GM18870 (cell line): ENCODE measurements at regions not wholly inside any gene's neighbourhood (a gene's known extent, or its start where the extent isn't known, plus 50 kb on each side); places are given as distances from the start of the nearest gene placed in this dataset.

Experiments
- ATAC-seq: cut with Tn5 transposase; IDR thresholded peaks from one replicate; pipeline ENCODE4 v1.9.1; 2021; ENCODE audit warnings: moderate library complexity; ENCODE audit not compliant: unreplicated experiment

DNA sequence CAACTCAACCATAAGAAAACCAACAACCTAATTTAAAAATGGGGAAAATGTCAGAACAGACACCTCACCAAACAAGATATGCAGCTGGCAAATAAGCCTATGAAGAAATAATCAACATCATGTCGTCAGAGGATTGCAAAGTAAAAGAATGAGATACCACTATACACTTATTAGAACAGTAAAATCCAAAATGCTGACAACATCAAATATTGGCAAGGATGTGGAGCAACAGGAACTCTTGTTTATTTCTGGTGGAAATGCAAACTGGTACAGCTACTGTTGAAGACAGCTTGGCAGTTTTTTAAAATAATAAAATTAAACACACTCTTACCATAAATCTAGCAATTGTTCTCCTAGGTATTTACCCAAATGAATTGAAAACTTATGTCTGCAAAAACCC lies 140.7 kb upstream of the B3GAT1 start:
- ATAC-seq = no peak

DNA sequence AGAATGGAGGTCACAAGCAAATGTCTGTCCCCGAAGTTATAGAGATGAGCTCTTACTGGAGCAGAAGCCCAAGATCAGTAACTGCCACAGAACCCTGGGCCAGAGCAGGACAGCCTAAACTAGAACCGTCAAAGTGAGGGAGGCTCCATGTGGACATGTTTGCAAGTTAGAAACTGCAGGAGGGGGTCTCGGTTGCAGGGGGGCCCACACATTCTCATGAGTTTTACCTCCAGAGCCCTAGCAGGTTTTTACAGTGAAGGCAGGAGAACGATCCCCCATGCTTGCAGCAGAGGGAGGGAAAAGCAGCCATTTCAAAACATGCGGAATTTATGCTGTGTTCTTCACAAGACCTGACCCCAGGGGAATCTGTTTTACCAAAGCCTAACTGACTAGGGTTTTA lies 133.5 kb upstream of the B3GAT1 start:
- ATAC-seq = no peak

DNA sequence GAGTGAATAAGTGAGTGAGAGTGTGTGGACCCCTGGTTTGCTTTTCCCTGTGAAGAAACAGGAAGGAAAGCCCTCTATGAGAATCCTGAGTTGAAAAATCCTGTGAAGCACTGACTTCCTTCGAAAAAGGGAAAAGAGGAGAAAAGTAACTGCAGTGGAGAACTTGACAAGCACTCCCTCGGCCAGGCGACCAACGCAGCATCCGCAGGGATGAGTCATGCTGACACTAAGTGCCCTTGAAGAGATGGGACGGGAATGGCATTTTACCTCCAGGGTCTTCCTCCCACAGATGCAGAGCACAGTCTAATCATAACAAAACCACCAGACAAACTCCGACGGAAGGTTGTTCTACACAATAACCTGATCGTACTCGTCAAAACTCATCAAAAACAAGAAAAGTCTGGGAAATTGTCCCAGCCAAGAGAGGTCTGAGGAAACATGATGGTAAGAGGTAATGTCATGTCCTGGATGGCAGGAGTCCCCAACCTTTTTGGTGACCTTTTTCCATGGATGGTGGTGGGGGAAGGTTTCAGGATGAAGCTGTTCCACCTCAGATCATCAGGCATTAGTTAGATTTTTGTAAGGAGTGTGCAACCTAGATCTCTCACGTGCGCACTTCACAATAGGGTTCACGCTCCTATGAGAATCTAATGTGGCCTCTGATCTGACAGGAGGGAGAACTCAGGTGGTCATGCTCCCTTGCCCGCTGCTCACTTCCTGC lies 132.2 kb upstream of the B3GAT1 start:
- no peak for ATAC-seq

DNA sequence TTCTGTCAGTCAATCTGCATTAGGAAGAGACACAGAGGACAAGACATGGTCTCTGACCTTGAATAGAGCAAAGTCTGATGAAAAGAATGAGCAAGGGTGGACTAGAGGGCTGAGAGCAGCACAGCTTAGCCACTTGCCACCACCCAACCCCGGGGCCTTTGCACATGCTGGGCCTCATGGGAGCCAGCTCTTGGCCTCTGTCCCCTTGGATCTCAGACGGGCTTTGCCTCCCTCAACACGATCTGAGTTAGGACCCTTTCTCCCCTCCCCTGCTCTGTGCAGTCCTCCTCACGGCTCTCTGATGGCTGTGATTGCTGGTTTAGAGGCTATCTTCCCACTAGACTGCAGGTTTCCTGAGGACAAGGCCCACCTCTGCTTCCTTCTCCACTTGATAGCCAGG lies 131.6 kb upstream of the B3GAT1 start:
- ATAC-seq = no peak

DNA sequence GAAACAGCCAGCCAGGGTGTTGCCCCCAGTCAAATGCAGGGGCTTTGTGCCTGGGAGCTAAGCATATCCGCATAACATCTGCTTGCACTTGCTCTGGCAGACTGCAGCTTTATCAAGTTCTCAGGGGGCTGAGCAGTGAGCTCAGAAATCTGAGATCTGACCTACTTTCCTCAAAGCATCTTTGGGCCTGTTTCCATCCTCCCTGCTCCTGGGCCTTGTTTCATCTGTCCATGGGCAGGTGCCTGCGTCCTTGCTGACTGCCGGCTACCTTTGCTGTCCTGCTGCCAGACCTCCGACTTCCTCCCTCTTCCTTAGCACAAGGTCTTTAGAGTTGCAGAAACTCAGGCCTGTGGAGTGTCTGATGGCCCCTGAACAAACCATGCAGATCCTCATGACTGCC lies 131.2 kb upstream of the B3GAT1 start:
- no peak for ATAC-seq

DNA sequence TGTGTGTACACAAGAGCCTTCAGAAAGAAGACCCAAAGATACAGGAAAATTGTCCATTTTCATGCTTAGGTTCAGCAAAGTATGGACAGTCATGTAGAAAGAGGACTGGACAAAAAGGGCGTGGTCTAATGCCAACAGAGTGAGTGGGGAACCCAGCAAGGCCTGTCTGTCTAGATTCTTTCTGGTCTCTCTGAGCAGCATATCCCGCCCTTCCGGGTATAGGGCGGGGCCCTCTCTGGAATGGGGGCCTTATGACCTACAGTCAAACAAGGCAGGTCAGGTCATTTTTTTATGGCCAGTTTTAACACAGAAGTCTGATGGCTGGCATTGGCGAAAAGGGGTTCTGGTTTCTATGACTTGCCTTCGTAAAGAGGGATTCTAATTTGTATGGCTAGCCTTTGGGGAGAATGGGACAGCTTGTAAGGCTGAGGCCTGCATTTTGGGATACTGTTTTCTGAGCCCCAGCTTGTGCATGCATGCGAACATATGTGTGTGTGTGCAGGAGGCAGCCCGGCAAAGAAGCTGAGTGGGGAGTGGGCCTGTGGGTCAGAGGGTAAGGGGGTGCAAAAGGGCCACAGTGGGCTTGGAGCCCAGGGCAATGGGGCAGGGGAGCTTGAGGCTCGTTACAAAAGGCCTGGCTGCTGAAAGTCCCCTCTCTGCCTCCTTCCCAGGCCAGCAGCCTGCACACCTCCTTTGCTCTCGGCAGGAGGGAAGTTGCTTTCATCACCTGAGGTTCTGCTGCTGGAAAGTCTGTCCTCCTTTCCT lies 130.5 kb upstream of the B3GAT1 start:
- ATAC-seq = no peak

DNA sequence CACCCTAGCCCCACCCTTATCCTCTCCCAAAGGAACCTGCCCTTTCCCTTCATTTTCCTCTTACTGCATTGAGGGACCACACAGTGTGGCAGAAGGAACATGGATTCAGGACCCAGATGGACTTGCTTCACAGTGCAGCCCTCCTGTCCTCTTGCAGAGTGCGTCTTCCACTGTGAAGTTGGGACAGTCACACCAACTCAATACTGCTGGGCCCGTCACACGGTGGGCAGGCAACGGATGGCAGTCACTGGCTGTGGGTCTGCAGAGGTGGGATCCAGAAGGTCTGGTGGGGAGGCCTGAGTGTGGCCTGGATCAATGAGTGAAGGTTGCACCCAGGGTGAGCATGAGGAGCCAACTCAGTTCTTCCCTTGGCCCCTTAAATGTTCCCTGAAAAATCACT lies 129.9 kb upstream of the B3GAT1 start:
- ATAC-seq = no peak

DNA sequence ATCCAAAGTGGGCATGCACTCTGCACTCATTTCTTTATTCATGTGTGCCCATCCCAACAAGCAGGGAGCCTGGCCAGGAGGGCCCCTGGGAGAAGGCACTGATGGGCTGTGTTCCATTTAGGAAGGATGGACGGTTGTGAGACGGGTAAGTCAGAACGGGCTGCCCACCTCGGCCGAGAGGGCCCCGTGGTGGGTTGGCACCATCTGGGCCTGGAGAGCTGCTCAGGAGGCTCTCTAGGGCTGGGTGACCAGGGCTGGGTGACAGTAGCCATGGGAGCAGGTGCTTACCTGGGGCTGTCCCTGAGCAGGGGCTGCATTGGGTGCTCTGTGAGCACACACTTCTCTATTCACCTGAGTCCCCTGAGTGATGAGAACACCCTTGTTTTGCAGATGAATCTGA lies 129.3 kb upstream of the B3GAT1 start:
- ATAC-seq = no peak

DNA sequence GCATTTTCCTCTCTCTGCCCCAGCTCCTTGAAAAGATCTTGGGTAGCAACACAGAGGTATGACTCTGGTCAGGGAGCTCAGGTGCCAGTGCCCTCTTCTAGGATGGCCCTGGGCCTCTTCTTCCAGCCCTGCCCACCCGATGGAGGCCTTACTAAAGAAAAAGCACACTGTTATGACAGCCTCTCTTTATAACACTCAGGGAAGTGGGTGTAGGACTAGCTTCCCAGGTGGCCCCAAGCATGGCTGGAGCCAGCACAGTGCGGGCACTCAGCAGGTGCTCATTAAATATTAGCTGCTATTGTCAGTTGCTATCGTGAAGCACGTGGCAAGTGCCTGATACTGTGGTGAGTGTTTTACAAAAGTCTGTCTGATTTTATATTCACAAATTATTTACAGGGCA lies 127.2 kb upstream of the B3GAT1 start:
- ATAC-seq = no peak

DNA sequence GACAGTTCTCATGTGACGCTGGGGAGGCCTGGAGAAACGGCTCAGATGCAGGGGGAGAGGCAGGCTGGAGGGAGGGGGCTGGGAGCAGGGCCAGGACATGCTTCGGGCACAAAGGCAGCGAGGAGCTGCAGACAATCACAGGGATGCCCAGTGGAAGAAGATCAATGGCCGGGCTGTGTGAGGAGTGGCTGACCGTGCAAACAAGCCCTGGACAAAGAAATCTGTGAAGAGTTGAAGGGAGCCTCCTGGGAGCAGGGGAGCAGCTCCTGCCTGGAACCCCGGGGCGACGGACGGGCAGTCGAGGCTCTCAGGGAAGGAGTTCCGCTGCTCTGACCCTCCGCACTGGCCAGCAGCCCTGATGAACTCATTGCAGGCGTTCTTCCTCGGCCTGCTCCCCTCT lies 126.7 kb upstream of the B3GAT1 start:
- no peak for ATAC-seq

DNA sequence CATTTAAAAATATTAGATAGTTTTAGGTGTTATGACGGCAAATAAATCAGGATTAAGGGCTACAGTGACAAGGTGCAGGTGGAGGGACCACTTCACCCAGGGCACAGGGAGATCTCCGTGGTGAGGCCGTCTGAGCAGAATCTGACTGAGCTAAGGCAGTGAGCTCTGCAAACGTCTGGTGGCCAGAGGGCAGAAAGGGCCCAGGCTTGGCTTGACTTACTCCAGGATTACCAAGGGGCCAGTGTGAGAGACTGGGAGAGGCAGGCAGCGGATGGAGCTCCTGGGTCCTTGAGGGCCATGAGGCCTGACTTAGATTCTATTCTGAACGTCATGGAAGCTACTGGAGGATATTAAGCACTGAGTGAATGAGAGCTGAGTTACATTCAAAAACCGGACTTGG lies 125.9 kb upstream of the B3GAT1 start:
- no peak for ATAC-seq

DNA sequence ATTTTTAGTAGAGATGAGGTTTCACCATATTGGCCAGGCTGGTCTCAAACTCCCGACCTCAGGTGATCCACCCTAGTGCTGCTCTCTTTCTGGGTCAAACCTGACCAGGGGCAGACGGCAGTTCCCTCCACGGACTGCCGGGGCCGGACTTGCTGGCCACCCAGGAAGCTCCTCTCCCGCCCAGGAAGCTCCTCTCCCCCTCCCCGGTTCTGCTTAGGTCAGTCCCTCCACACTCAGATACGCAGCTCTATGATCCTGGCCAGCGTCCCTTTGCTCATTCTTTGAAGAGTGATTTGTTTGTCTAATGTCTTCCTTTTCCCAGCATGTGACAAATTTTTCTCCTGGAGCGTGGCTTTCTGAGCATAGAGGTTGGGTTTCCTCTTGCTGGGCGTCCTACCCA lies 125.3 kb upstream of the B3GAT1 start:
- ATAC-seq = no peak

DNA sequence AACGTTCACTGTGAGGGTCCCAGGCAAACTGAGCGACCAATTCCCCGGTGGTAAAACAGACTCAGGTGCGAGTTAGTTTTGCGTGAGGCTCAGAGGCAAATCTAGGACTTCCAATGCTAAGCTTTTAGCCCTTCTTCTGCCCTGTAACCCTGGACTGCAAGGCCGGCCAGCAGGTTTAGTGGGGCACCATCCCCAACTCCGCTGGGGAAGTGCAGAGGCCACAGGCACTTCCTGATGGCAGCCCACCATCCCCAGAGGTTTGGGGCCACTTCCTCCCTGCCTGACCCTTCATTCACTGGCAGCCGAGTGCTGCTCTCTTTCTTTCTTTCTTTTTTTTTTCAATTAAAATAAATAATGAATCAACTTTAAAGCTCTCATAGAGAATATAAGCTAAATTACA lies 124.6 kb upstream of the B3GAT1 start:
- no peak for ATAC-seq

DNA sequence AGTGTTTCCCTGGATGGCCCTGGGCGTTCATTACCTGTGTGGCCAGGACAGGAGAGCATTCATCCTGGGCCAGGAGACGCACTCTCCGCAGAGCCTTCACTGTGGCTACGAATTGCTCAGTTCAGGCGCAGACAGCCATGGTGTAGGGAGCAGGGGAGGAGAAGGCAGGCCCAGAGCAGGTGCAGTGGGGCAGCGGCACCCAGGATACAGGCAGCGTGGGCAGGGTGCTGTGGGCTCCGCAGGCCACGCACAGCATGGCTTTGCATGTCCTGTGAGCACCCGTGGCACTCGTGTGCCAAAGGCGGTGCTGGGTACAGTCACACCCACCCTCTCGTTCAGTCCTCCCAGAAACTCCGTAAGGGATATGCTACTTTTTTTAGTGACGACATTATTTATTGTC lies 124.2 kb upstream of the B3GAT1 start:
- no peak for ATAC-seq

DNA sequence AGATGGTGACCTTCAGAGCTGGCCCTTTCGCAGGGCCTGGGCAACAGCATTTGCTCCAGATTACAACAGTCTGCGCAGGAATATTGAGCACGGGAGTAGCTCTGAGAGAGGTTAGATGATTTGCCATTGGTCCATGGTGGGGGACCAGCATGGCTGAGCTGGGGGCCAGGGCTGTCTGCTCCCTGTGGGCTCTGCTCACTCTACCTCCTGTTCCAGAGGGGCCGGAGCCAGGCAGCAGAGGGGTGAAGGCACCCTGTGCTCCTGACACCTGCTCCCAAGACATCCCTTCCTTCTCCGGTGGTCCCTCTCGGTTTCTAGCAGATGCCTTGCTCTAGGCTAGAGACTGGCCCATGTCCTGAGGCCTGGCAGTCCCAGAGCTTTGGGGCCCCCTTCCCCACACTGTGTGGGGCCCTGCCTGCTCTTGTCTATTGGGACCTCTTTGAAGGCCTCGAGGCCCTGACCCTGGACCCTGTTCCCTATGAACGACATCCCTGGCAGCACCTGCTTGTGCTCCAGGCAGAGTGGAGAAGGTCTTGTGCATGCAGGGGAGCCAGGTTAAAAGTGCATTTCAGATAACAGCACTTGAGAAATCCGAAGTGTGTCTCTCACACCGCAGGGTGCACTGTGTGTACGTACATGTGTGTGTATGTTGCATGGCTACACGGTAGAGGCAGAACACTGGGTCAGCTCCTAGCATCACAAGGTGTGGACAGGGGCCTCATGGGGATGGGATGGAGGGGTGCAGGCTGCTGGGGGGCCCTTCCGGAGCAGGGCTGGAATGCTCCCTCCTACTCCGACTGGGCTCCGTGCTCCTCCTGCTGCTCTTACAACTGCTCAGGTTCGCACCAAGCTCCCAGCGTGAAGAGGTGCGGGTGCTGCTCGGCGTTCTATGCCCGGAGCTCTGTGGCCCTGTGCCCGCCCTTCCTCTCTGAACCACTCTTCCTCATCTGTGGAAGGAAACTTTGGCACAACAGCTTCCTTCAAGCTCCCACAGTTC lies 123.3 kb upstream of the B3GAT1 start:
- ATAC-seq = no peak

DNA sequence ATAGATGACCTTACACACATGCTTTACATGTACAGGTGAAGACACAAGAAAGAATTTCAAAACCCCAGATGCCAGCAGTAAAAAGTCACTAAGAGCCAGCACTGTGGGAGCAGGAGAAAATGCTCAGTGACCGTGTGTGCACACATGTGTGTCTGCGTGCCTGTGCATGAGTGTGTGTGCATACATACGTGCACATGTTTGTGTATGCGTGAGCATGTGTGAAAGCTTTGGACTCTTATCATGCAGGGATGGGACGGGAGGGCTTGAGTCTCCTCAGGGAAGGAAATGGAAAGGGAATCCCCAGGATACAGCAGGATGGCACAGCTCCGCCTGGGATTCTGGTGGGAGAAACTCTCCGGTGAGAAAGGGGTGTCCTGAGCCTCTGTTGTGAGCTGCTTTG lies 121.5 kb upstream of the B3GAT1 start:
- ATAC-seq = no peak

DNA sequence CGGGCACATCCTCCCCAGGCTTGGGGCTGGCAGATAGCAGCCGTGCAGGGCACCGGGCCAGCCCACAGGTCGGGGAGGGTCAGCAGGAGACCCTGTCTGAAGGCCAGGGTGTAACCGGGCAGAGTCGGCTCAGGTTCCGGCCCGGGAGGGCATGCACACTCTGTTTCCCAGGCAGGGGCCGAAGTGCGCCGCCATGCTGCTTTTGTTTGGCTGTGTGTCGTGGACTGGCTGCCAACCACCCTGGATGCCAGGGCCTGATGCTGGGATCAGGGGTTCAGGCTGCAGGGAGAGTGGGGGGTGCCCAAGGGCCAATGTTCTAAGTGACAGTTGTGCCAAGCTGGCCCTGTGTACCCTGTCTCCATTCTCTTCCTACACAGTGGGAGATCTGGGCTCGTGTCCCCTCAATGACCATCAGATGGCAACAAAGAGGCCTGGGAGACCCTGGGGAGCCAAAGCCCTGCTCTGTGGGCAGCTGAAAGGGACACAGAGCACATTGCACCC lies 120.9 kb upstream of the B3GAT1 start:
- no peak for ATAC-seq

DNA sequence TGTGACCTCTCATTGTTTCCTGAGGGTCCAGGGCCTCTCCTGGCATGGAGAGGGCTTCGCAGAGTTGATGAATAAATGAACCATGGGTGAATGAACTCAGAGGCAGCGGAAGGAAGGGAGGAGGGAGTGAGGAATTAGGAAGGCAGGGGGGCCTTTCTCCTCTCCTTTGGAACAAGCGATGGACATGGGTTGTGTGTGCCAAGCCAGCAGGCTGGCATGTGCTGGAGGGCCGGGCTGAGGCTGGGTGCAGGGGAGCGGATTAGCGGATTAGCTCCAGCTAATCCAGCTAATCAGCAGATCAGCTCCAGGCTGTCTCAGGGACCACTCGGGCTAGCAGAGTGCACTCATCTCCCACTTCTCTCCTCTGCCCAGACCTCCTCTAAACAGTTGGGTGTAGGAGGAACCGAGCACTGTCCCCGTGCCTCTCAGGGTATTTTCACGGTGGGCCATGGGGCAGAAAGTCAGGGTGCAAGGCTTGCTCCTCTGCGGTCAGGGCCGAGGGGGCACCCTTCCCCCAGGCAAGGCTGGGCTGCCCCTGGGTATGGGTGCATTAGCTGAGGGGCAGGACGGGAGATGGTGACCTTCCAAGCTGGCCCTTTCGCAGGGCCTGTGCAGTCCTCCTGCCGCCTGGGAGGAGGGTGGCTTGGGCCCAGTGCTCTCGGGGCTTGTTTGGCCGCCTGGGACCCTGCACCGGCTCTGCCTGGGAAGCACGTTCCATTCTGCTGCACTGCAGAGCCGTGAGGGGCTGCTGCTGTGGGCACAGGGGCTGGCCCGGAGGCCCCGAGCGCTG lies 120.3 kb upstream of the B3GAT1 start:
- no peak for ATAC-seq

DNA sequence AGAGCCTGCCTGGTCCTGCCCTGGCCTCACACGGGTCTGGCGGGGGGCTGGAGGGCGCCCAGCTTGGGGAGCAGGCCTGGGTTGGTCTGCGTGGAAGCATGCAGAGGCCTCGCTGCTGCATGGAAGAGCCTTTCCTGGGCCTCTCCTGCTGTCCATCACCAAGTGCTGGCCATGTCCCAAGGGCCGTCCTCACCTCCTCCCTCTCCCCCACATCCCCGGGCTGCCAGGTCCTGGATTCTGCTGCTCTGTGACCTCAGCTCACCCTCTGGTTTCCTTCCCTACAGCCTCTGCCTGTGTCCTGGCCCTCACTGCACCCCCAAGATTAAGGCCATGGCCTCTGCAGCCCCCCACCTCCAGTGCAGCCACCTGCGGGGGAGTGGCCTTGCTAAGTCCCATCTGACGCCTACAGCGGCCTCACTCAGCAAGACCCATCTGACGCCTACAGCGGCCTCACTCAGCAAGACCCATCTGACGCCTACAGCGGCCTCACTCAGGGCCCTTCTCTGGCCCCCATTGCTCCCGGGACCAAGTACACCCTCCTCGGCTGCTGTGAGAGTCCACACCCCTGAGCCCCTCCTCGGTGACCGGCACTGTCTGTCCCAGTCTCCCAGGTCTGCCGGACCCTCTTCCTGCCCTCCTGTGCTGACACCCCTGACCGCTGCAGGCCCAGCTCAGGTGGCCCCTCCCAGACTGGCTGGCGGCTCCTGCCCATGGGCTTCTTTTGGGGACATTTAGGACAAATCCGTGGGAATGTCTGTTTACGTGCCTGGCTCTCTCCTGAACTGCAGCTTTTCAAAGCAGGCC lies 119.5 kb upstream of the B3GAT1 start:
- ATAC-seq = no peak
